RWPE1 (cell line): ENCODE measurements at regions not wholly inside any gene's neighbourhood (a gene's known extent, or its start where the extent isn't known, plus 50 kb on each side); places are given as distances from the start of the nearest gene placed in this dataset.

Source experiments
- CTCF ChIA-PET: fragments of 350-600 bp; sonication (Branson Sonifier 250); formaldehyde crosslinking; extraction: SDS; loops from one replicate; lab custom pipeline; 2021; lab: Yijun Ruan, JAX
- POLR2A ChIA-PET: fragments of 400-600 bp; formaldehyde crosslinking; extraction: SDS; loops from one replicate; lab custom pipeline; 2020; ENCODE audit warnings: antibody characterized with exemption; ENCODE audit not compliant: low non-redundant PET; lab: Yijun Ruan, JAX
- DNase-seq: peaks from one replicate; pipeline ENCODE4 v3.0.0; 2012; ENCODE audit warnings: low spot score
- H3K27ac ChIP-seq: fragments of 450-650 bp; 2 replicates; pipeline ENCODE4 v1.5.1; 2017
- TF ChIP-seq, protein P1 (sequence below): fragments of 450-650 bp; conservative IDR thresholded peaks from 2 replicates; pipeline ENCODE4 v1.5.1; 2017; ENCODE audit warnings: low read depth, mild to moderate bottlenecking

DNA sequence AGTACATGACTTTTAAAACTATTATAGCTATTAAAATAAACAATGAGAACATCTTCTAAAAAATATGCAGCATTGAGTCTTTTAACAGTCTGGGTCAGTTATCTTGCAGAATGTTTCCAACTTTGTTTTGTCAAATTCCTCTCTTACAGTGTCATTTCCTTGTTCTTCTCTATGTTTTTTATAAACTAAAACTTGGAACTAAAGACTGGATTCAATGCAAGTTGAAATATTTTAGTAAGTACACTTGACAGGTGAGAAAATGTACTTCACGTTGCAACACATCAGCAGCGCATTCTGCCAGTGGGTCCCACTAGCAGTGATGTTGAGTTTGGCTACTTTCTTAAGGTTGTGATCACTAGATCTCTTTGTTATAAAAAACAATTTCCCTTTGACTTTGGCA is 1407.6 kb upstream of the RAG2 start:
- no peak for DNase-seq
- POLR2A ChIA-PET, result no interaction called here
- TF ChIP-seq, protein P1, sequence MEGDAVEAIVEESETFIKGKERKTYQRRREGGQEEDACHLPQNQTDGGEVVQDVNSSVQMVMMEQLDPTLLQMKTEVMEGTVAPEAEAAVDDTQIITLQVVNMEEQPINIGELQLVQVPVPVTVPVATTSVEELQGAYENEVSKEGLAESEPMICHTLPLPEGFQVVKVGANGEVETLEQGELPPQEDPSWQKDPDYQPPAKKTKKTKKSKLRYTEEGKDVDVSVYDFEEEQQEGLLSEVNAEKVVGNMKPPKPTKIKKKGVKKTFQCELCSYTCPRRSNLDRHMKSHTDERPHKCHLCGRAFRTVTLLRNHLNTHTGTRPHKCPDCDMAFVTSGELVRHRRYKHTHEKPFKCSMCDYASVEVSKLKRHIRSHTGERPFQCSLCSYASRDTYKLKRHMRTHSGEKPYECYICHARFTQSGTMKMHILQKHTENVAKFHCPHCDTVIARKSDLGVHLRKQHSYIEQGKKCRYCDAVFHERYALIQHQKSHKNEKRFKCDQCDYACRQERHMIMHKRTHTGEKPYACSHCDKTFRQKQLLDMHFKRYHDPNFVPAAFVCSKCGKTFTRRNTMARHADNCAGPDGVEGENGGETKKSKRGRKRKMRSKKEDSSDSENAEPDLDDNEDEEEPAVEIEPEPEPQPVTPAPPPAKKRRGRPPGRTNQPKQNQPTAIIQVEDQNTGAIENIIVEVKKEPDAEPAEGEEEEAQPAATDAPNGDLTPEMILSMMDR, result no peak
- CTCF ChIA-PET, result no interaction called here
- H3K27ac ChIP-seq, result no peak overlapping the region

DNA sequence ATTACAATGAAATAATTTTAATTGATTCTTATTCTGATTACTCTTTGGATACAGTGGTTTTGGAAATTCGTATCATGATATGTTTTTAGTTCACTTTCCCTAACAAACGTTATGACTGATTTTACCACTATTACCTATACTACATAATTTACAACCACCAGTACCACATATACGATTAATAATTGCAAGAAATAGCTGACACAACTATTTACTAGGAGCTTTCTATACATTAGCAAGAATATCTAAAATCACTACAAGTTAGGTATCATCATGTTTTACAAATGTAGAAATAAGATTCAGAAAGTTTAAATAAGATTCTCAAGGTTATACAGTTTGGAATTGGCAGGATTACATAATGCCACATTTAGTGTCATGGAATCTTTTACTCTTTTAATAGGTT is 1401.1 kb upstream of the RAG2 start:
- CTCF ChIA-PET, result no interaction called here
- TF ChIP-seq, protein P1, result no peak

DNA sequence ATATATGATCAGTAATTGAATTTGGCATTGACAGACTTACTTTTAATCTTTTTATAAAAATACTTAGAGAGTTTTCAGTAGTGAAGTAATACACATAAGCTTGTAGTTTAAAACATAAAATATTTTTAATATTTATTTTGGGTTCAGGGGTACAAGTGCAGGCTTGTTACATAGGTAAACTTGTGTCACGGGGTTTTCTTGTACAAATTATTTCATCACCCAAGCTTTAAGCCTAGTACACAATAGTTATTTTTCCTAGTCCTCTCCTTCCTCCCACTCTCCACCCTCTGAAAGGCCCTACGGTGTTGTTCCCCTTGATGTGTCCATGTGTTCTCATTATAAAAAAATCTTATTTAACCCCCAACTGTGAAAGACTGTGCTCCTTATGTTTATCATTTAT is 1397.8 kb upstream of the RAG2 start:
- CTCF ChIA-PET, result no interaction called here

More for the DNA sequence above, 1401.1 kb upstream of the RAG2 start:
- DNase-seq, result no peak
- H3K27ac ChIP-seq, result no peak overlapping the region
- POLR2A ChIA-PET, result no interaction called here

DNA sequence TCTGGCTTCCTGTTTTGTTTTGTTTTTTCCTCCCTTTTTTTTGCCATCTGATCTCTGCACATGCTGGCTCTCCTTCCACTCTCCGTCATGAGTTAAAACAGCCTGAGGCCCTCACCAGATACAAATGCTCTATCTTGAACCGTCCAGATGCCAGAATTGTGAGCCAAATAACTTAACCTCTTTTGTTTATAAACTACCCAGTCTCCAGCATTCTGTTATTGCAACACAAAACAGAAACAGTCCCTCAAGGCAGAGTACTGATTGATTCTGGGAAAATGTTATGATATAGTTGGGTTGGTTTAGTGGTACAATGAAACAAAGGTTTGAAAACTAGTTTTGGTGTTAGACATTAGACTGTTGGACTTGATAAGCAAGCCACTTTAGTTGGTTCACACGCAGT is 1390.0 kb upstream of the RAG2 start:
- ChIA-PET CTCF (no interaction called here), POLR2A (no interaction called here)
- TF ChIP-seq, protein P1, result no peak
- H3K27ac ChIP-seq, result no peak overlapping the region
- no peak for DNase-seq

More for the DNA sequence above, 1397.8 kb upstream of the RAG2 start:
- no peak overlapping the region for H3K27ac ChIP-seq
- DNase-seq, result no peak
- POLR2A ChIA-PET, result no interaction called here
- TF ChIP-seq, protein P1, result no peak

DNA sequence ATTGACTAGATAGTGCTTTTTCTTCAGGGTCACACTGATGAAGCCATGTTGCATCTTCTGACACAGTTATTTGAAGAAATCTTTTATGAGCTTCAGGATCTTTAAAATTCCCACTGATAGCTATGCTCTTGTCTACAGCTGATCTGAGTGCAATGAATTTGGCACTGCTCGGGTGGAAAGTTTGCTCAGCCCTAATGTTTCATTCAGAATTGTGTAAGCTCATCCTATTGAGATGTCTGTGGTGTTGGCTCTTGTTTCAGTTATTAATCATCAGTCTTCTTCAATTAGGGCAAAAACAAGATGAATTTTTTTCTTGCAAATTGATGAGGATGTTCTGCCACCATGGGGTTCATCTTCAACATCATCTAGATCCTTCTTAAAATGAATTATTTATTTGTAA is 1387.0 kb upstream of the RAG2 start:
- POLR2A ChIA-PET, result no interaction called here

DNA sequence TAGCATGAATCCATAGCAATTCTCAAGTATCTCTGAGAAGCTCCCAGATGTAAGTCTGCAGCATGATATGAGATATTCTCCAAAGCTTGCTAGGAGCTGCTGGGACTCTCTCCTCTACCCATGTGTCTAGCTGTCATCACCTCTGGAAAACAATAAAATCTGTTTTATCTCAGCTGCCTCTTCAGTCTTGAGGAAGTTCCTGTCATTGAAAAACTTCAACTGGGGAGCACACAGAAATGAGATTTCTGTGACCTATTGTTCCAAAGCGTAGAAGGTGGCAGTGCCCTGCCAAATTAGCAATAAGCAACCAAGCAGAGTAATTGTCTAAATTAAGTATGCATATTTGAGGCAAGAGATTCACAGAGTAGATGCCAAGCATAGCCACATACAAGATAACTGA is 1380.6 kb upstream of the RAG2 start:
- TF ChIP-seq, protein P1, result no peak
- no peak for DNase-seq
- H3K27ac ChIP-seq, result no peak overlapping the region
- POLR2A ChIA-PET, result no interaction called here
- CTCF ChIA-PET, result no interaction called here

More for the DNA sequence above, 1387.0 kb upstream of the RAG2 start:
- DNase-seq, result no peak
- TF ChIP-seq, protein P1, result no peak
- no peak overlapping the region for H3K27ac ChIP-seq
- CTCF ChIA-PET, result no interaction called here

DNA sequence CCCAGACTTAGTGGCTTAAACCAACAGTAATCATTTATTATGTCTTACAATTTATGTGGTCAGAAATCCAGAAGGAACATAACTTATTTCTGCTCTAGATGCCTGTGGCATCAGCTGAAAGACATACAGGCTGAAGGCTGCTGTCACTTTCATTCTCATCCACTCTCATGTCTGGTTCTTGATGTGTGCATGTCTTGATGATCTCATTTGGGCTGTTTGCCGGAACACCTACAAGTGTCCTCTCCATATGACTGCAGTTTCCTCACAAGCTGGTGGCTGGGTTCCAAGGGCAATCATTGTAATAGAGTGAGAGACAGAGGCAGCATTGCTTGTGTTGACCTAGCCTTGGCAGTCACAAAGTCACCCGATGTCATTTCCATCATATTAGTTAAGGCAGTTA is 1375.9 kb upstream of the RAG2 start:
- ChIA-PET CTCF (no interaction called here), POLR2A (no interaction called here)
- H3K27ac ChIP-seq, result no peak overlapping the region
- TF ChIP-seq, protein P1, result no peak
- DNase-seq, result no peak
